DND-41 (cell line): ENCODE measurements at regions not wholly inside any gene's neighbourhood (a gene's known extent, or its start where the extent isn't known, plus 50 kb on each side); places are given as distances from the start of the nearest gene placed in this dataset.

Experiments
- EZH2 ChIP-seq: IDR thresholded peaks from 3 replicates; pipeline ENCODE4 v1.6.1; 2012; ENCODE audit warnings: borderline replicate concordance, low read depth, mild to moderate bottlenecking, moderate library complexity, low read length, inconsistent platforms; ENCODE audit not compliant: severe bottlenecking
- TF ChIP-seq, protein P1 (sequence below): IDR thresholded peaks from 2 replicates; pipeline ENCODE4 v1.5.1; 2012; ENCODE audit warnings: borderline replicate concordance, low read length, moderate library complexity, mild to moderate bottlenecking; ENCODE audit not compliant: poor library complexity, severe bottlenecking; ENCODE audit errors: extremely low read depth

DNA sequence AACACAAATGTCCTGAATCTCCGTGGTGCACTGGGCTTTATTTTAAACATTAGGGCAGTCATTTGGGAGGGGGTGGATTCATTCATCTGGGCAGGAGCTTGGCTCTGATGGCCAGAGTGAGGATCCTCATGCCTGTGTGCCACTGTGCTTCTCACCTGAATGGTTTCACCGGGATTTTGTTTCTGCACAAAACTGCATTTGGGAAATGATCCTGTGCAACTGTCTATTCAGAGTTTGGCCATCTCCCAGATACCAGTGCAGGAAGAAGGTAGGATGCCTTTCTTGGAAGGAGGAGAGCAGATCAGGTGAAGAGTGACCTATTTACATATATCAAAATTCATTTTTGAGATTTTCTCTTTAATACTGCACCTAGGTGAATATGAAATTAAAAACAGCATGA, 514.4 kb upstream of the SEMA6A start:
- TF ChIP-seq, protein P1, sequence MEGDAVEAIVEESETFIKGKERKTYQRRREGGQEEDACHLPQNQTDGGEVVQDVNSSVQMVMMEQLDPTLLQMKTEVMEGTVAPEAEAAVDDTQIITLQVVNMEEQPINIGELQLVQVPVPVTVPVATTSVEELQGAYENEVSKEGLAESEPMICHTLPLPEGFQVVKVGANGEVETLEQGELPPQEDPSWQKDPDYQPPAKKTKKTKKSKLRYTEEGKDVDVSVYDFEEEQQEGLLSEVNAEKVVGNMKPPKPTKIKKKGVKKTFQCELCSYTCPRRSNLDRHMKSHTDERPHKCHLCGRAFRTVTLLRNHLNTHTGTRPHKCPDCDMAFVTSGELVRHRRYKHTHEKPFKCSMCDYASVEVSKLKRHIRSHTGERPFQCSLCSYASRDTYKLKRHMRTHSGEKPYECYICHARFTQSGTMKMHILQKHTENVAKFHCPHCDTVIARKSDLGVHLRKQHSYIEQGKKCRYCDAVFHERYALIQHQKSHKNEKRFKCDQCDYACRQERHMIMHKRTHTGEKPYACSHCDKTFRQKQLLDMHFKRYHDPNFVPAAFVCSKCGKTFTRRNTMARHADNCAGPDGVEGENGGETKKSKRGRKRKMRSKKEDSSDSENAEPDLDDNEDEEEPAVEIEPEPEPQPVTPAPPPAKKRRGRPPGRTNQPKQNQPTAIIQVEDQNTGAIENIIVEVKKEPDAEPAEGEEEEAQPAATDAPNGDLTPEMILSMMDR = no peak
- TF ChIP-seq EZH2 = no peak
